ENCODE measurements at regions not wholly inside any gene's neighbourhood (a gene's known extent, or its start where the extent isn't known, plus 50 kb on each side); places are given as distances from the start of the nearest gene placed in this dataset.

DNA sequence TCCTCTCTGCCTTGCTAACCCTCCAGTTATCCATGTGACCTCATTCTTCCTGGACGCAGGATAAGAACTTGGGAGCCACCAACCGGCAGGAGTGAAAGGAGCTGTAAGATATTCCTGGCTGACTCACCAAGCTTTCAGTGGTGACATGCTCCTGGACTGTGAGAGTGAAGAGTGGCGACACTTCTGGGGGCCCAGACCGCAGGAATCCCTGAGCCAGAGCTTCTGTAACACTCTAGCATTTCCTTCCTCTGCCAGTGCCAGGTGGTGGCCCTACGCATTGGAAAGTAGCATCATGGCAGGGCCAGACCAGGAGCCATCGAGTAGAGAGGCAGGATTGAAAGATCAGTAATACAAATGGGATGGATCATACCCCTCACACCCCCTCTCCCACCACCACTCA lies 474.3 kb downstream of the ACTRT1 start:
- ChIA-PET RAD21 (ENCODE audit: unreplicated experiment) (no interaction called here), POLR2A (no interaction called here), SMC1A (ENCODE audit: uncharacterized antibody, unreplicated experiment) (no interaction called here), CTCF (no interaction called here)
- H3K4me2 ChIP-seq (ENCODE audit: control insufficient read depth, insufficient read depth), result no peak overlapping the region
- TF ChIP-seq, protein P1, sequence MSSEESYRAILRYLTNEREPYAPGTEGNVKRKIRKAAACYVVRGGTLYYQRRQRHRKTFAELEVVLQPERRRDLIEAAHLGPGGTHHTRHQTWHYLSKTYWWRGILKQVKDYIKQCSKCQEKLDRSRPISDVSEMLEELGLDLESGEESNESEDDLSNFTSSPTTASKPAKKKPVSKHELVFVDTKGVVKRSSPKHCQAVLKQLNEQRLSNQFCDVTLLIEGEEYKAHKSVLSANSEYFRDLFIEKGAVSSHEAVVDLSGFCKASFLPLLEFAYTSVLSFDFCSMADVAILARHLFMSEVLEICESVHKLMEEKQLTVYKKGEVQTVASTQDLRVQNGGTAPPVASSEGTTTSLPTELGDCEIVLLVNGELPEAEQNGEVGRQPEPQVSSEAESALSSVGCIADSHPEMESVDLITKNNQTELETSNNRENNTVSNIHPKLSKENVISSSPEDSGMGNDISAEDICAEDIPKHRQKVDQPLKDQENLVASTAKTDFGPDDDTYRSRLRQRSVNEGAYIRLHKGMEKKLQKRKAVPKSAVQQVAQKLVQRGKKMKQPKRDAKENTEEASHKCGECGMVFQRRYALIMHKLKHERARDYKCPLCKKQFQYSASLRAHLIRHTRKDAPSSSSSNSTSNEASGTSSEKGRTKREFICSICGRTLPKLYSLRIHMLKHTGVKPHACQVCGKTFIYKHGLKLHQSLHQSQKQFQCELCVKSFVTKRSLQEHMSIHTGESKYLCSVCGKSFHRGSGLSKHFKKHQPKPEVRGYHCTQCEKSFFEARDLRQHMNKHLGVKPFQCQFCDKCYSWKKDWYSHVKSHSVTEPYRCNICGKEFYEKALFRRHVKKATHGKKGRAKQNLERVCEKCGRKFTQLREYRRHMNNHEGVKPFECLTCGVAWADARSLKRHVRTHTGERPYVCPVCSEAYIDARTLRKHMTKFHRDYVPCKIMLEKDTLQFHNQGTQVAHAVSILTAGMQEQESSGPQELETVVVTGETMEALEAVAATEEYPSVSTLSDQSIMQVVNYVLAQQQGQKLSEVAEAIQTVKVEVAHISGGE (CRISPR knock-in tag; IDR thresholded peaks at IDR 0.05), result no peak
- TF ChIP-seq, protein P2, sequence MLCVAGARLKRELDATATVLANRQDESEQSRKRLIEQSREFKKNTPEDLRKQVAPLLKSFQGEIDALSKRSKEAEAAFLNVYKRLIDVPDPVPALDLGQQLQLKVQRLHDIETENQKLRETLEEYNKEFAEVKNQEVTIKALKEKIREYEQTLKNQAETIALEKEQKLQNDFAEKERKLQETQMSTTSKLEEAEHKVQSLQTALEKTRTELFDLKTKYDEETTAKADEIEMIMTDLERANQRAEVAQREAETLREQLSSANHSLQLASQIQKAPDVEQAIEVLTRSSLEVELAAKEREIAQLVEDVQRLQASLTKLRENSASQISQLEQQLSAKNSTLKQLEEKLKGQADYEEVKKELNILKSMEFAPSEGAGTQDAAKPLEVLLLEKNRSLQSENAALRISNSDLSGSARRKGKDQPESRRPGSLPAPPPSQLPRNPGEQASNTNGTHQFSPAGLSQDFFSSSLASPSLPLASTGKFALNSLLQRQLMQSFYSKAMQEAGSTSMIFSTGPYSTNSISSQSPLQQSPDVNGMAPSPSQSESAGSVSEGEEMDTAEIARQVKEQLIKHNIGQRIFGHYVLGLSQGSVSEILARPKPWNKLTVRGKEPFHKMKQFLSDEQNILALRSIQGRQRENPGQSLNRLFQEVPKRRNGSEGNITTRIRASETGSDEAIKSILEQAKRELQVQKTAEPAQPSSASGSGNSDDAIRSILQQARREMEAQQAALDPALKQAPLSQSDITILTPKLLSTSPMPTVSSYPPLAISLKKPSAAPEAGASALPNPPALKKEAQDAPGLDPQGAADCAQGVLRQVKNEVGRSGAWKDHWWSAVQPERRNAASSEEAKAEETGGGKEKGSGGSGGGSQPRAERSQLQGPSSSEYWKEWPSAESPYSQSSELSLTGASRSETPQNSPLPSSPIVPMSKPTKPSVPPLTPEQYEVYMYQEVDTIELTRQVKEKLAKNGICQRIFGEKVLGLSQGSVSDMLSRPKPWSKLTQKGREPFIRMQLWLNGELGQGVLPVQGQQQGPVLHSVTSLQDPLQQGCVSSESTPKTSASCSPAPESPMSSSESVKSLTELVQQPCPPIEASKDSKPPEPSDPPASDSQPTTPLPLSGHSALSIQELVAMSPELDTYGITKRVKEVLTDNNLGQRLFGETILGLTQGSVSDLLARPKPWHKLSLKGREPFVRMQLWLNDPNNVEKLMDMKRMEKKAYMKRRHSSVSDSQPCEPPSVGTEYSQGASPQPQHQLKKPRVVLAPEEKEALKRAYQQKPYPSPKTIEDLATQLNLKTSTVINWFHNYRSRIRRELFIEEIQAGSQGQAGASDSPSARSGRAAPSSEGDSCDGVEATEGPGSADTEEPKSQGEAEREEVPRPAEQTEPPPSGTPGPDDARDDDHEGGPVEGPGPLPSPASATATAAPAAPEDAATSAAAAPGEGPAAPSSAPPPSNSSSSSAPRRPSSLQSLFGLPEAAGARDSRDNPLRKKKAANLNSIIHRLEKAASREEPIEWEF (IDR thresholded peaks at IDR 0.05; ENCODE audit: insufficient replicate concordance, low read depth, low read length), result no peak
- no peak for TF ChIP-seq NR2F1 (conservative IDR thresholded peaks at IDR 0.05)
- no peak for TF ChIP-seq NFYA (IDR thresholded peaks at IDR 0.05; ENCODE audit: borderline replicate concordance, low read depth, low read length)
- TF ChIP-seq TCF3 (IDR thresholded peaks at IDR 0.05; ENCODE audit: borderline replicate concordance, insufficient read depth, low read depth, low read length), result no peak
- no TSS peak for BruUV-seq (replicated peaks)
- in situ Hi-C loops (cut with MboI), result no loop called here
- no peak for ATAC-seq
- H3K27me3 ChIP-seq (replicated peaks in 1 of 2; ENCODE audit: control insufficient read depth in 2 of 2, insufficient read depth in 2 of 2, low read length in 1 of 2), result no peaks in the 10 kb centered on the region
- no peak overlapping the region for H3K27ac ChIP-seq (ENCODE audit: control insufficient read depth, insufficient read depth)
- H4K20me1 ChIP-seq (ENCODE audit: control insufficient read depth, insufficient read depth), result no peaks in the 10 kb centered on the region
- H2AFZ ChIP-seq (ENCODE audit: control insufficient read depth, low read depth, low read length), result no peak overlapping the region
- no peaks in the 10 kb centered on the region for H3K36me3 ChIP-seq (ENCODE audit: control insufficient read depth in 2 of 2, insufficient read depth in 2 of 2, low read length in 1 of 2)
- intact Hi-C loops (cut with micrococcal nuclease; ENCODE audit: unreplicated experiment), result no loop called here
- no peak overlapping the region for H3K9ac ChIP-seq (ENCODE audit: control insufficient read depth, insufficient read depth, low read length)
- no peak overlapping the region for H3K4me3 ChIP-seq
- DNase-seq (ENCODE audit: low read depth, low spot score), result no peak
- H3K9me3 ChIP-seq (replicated peaks; ENCODE audit: control insufficient read depth, insufficient read depth, low read length), result no peaks in the 10 kb centered on the region; the same call in 2 of the 3 replicates
- WGBS (ENCODE audit: insufficient coverage, insufficient replicate concordance, low lambda C conversion rate, missing lambda C conversion rate), result 16% methylated on average over 6 of the region's 6 CpGs
- no peaks in the 10 kb centered on the region for H3K4me1 ChIP-seq (ENCODE audit: control insufficient read depth, insufficient read depth, low read length)
- FAIRE-seq, result no peak
- H3K79me2 ChIP-seq (ENCODE audit: control insufficient read depth, insufficient read depth, low read length), result no peaks in the 10 kb centered on the region

Measured in GM12878 (cell line).